MM.1S (cell line): ENCODE measurements at regions not wholly inside any gene's neighbourhood (a gene's known extent, or its start where the extent isn't known, plus 50 kb on each side); places are given as distances from the start of the nearest gene placed in this dataset.

ENCODE experiments used
- DNase-seq: peaks from one replicate; pipeline ENCODE4 v3.0.0-alpha.2; 2015
- H2AFZ ChIP-seq: fragments of 300-600 bp; sonication (generic); 2 replicates; pipeline ENCODE4 v1.6.0; 2016; ENCODE audit warnings: antibody characterized with exemption, low read length
- H3F3A ChIP-seq: fragments of 300-600 bp; sonication (generic); 2 replicates; pipeline ENCODE4 v1.6.1; 2016; ENCODE audit warnings: mild to moderate bottlenecking, antibody characterized with exemption, low read length, moderate library complexity, mixed read lengths; ENCODE audit not compliant: insufficient read depth
- H3K27ac ChIP-seq: fragments of 300-600 bp; sonication (generic); 2 replicates; pipeline ENCODE4 v1.5.1; 2016; ENCODE audit warnings: mild to moderate bottlenecking, low read length
- H3K27me3 ChIP-seq: fragments of 300-600 bp; sonication (generic); replicated peaks from 2 replicates; pipeline ENCODE4 v1.6.0; 2016; ENCODE audit warnings: low read length; ENCODE audit not compliant: insufficient read depth
- H3K36me3 ChIP-seq: fragments of 300-600 bp; sonication (generic); replicated peaks from 2 replicates; pipeline ENCODE4 v1.6.1; 2016; ENCODE audit warnings: mild to moderate bottlenecking, low read length, mixed read lengths; ENCODE audit not compliant: insufficient read depth
- H3K4me1 ChIP-seq: fragments of 300-600 bp; sonication (generic); 2 replicates; pipeline ENCODE4 v1.6.1; 2016; ENCODE audit warnings: low read length, mixed read lengths
- H3K4me2 ChIP-seq: fragments of 300-600 bp; sonication (generic); 2 replicates; pipeline ENCODE4 v1.6.0; 2016; ENCODE audit warnings: low read depth, low read length
- H3K4me3 ChIP-seq: fragments of 300-600 bp; sonication (generic); 2 replicates; pipeline ENCODE4 v1.5.1; 2016; ENCODE audit warnings: low read length, mixed read lengths
- H3K79me2 ChIP-seq: fragments of 300-600 bp; sonication (generic); 2 replicates; pipeline ENCODE4 v1.6.1; 2016; ENCODE audit warnings: mixed run types, low read length, mixed read lengths
- H3K9ac ChIP-seq: fragments of 300-600 bp; sonication (generic); 2 replicates; pipeline ENCODE4 v1.6.1; 2016; ENCODE audit warnings: low read length, mixed read lengths
- H3K9me2 ChIP-seq: fragments of 300-600 bp; sonication (generic); replicated peaks from 2 replicates; pipeline ENCODE4 v1.6.1; 2016; ENCODE audit warnings: mild to moderate bottlenecking, low read length, mixed read lengths; ENCODE audit not compliant: insufficient read depth
- H3K9me3 ChIP-seq: fragments of 300-600 bp; sonication (generic); replicated peaks from 2 replicates; pipeline ENCODE4 v1.6.1; 2016; ENCODE audit warnings: mild to moderate bottlenecking, low read length, mixed read lengths; ENCODE audit not compliant: insufficient read depth
- H4K20me1 ChIP-seq: fragments of 300-600 bp; sonication (generic); 2 replicates; pipeline ENCODE4 v1.6.1; 2016; ENCODE audit warnings: mild to moderate bottlenecking, low read length, moderate library complexity, mixed read lengths; ENCODE audit not compliant: insufficient read depth
- EZH2 ChIP-seq: fragments of 300-600 bp; sonication (generic); optimal IDR thresholded peaks from 2 replicates; pipeline ENCODE3; 2017; ENCODE audit warnings: low read depth, mild to moderate bottlenecking, antibody characterized with exemption, low read length, mixed read lengths
- EZH2phosphoT487 ChIP-seq: fragments of 300-600 bp; sonication (generic); IDR thresholded peaks from 2 replicates; pipeline ENCODE4 v1.6.1; 2018; ENCODE audit warnings: antibody characterized with exemption, low read length
- TF ChIP-seq, protein P1 (sequence below): fragments of 300-600 bp; sonication (generic); IDR thresholded peaks from 2 replicates; pipeline ENCODE4 v1.5.1; 2016; ENCODE audit warnings: antibody characterized with exemption, low read length, mixed read lengths

GRCh38 chr6:6707143-6707542 is 118.6 kb downstream of the LY86 start:
- no peaks in the 10 kb centered on the region for H3K27me3 ChIP-seq
- no peaks in the 10 kb centered on the region for H3F3A ChIP-seq
- TF ChIP-seq, protein P1, sequence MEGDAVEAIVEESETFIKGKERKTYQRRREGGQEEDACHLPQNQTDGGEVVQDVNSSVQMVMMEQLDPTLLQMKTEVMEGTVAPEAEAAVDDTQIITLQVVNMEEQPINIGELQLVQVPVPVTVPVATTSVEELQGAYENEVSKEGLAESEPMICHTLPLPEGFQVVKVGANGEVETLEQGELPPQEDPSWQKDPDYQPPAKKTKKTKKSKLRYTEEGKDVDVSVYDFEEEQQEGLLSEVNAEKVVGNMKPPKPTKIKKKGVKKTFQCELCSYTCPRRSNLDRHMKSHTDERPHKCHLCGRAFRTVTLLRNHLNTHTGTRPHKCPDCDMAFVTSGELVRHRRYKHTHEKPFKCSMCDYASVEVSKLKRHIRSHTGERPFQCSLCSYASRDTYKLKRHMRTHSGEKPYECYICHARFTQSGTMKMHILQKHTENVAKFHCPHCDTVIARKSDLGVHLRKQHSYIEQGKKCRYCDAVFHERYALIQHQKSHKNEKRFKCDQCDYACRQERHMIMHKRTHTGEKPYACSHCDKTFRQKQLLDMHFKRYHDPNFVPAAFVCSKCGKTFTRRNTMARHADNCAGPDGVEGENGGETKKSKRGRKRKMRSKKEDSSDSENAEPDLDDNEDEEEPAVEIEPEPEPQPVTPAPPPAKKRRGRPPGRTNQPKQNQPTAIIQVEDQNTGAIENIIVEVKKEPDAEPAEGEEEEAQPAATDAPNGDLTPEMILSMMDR: no peak
- no peak for TF ChIP-seq EZH2phosphoT487
- TF ChIP-seq EZH2: no peak
- no peaks in the 10 kb centered on the region for H3K9me2 ChIP-seq
- DNase-seq: no peak
- H2AFZ ChIP-seq: no peak overlapping the region
- H3K9me3 ChIP-seq: no peaks in the 10 kb centered on the region
- no peaks in the 10 kb centered on the region for H3K4me1 ChIP-seq
- no peak overlapping the region for H3K9ac ChIP-seq
- no peaks in the 10 kb centered on the region for H4K20me1 ChIP-seq
- no peaks in the 10 kb centered on the region for H3K79me2 ChIP-seq
- H3K27ac ChIP-seq: no peak overlapping the region
- no peak overlapping the region for H3K4me2 ChIP-seq
- no peaks in the 10 kb centered on the region for H3K36me3 ChIP-seq
- no peak overlapping the region for H3K4me3 ChIP-seq

GRCh38 chr6:6709106-6709505 is 120.6 kb downstream of the LY86 start:
- Histone ChIP-seq H3K4me1 (no peaks in the 10 kb centered on the region), H3K27ac (no peak overlapping the region), H3K36me3 (no peaks in the 10 kb centered on the region), H4K20me1 (no peaks in the 10 kb centered on the region), H3K4me2 (no peak overlapping the region), H3K4me3 (no peak overlapping the region), H3K9me2 (no peaks in the 10 kb centered on the region), H3F3A (no peaks in the 10 kb centered on the region), H3K79me2 (no peaks in the 10 kb centered on the region), H3K9ac (no peak overlapping the region), H2AFZ (no peak overlapping the region), H3K27me3 (no peaks in the 10 kb centered on the region), H3K9me3 (no peaks in the 10 kb centered on the region)
- DNase-seq: no peak
- TF ChIP-seq EZH2: no peak
- no peak for TF ChIP-seq EZH2phosphoT487
- TF ChIP-seq, protein P1: no peak

DNA sequence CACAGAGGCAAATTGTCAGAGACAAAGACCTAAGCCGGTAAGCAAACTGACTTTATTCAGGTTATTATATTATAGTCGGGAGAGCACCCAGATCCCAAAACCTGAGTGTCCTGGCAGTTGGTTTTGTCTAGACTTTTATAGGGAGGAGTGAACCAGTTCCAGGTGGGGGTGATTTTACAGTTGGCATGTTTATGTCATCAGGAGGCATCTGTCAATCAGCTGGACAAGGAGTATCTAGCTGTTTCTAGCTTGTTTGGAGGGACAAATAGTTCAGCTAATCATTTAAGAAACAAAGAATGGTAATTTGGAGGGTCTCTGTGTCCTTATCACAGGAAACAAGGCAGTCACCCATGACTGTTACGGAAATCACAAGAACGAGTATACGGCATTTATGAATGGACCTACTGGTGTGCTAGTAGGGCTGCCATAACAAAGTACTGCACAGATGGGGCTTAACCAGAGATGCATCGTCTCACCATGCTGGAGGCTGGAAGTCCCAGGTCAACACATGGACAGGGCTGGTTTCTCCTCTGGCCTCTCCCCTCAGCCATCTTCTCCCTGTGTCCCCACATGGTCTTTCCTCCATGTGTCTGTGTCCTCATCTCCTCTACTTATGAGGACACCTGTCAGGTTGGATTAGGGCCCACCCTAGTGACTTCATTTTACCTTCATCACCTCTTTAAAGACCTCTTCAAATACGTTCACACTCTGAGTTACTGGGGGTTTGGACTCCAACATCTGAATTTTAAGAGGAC is 122.7 kb downstream of the LY86 start:
- no peak for DNase-seq
- H3K79me2 ChIP-seq: no peaks in the 10 kb centered on the region
- H3K4me2 ChIP-seq: no peak overlapping the region
- no peaks in the 10 kb centered on the region for H3K9me3 ChIP-seq
- H3K9me2 ChIP-seq: no peaks in the 10 kb centered on the region
- no peaks in the 10 kb centered on the region for H3K27me3 ChIP-seq
- no peaks in the 10 kb centered on the region for H3K36me3 ChIP-seq
- TF ChIP-seq, protein P1: no peak
- no peak for TF ChIP-seq EZH2phosphoT487
- TF ChIP-seq EZH2: no peak
- no peaks in the 10 kb centered on the region for H3F3A ChIP-seq
- H4K20me1 ChIP-seq: no peaks in the 10 kb centered on the region
- H2AFZ ChIP-seq: no peak overlapping the region
- H3K4me3 ChIP-seq: no peak overlapping the region
- no peak overlapping the region for H3K9ac ChIP-seq
- no peaks in the 10 kb centered on the region for H3K4me1 ChIP-seq
- no peak overlapping the region for H3K27ac ChIP-seq
